ENCODE measurements at regions not wholly inside any gene's neighbourhood (a gene's known extent, or its start where the extent isn't known, plus 50 kb on each side); places are given as distances from the start of the nearest gene placed in this dataset.

GRCh38 chr12:40579687-40580086 is 112.6 kb upstream of the CNTN1 start:
- Histone ChIP-seq H3K4me3 (no peak overlapping the region), H3K36me3 (replicated peaks; ENCODE audit: insufficient read depth, low read depth) (no peaks in the 10 kb centered on the region), H3K9me3 (ENCODE audit: low read depth) (no peaks in the 10 kb centered on the region), H3K4me1 (ENCODE audit: insufficient read depth) (no peaks in the 10 kb centered on the region), H3K27me3 (no peaks in the 10 kb centered on the region), H2AFZ (no peak overlapping the region), H3K4me2 (no peak overlapping the region), H3K9me2 (replicated peaks; ENCODE audit: insufficient read depth) (no peaks in the 10 kb centered on the region), H3K27ac (no peak overlapping the region), H4K20me1 (ENCODE audit: insufficient read depth, poor library complexity, severe bottlenecking) (no peaks in the 10 kb centered on the region), H3K79me2 (no peaks in the 10 kb centered on the region)
- no peak for TF ChIP-seq EZH2phosphoT487 (IDR thresholded peaks at IDR 0.05; ENCODE audit: low read depth, severe bottlenecking, unreplicated experiment)
- TF ChIP-seq, protein P1, sequence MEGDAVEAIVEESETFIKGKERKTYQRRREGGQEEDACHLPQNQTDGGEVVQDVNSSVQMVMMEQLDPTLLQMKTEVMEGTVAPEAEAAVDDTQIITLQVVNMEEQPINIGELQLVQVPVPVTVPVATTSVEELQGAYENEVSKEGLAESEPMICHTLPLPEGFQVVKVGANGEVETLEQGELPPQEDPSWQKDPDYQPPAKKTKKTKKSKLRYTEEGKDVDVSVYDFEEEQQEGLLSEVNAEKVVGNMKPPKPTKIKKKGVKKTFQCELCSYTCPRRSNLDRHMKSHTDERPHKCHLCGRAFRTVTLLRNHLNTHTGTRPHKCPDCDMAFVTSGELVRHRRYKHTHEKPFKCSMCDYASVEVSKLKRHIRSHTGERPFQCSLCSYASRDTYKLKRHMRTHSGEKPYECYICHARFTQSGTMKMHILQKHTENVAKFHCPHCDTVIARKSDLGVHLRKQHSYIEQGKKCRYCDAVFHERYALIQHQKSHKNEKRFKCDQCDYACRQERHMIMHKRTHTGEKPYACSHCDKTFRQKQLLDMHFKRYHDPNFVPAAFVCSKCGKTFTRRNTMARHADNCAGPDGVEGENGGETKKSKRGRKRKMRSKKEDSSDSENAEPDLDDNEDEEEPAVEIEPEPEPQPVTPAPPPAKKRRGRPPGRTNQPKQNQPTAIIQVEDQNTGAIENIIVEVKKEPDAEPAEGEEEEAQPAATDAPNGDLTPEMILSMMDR (IDR thresholded peaks at IDR 0.05; ENCODE audit: poor library complexity) = no peak
- no peak for TF ChIP-seq EZH2 (IDR thresholded peaks at IDR 0.05; ENCODE audit: borderline replicate concordance)
- DNase-seq (ENCODE audit: low spot score) = no peak
- WGBS (ENCODE audit: low lambda C conversion rate, missing lambda C conversion rate) = 86% methylated on average over 1 of the region's 1 CpG

DNA sequence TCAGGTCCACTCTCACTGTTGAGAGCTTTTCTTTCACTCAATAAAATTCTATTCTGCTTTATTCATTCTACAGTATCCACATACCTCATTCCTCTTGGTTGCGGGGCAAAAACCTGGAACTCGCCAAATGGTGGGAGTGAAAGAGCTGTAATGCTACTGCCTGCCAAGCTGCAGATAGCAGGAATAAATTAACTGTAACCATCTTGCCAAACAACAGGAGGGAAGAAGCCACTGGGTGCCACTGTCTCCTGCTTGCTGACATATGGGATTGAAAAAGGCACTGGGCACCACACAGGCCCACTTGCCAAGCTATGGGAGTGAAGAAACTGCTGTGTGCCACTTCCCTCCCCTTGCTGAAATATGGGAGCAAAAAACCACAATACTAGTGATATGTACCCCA is 111.9 kb upstream of the CNTN1 start:
- Histone ChIP-seq H3K4me1 (ENCODE audit: insufficient read depth) (no peaks in the 10 kb centered on the region), H3K9me2 (replicated peaks; ENCODE audit: insufficient read depth) (no peaks in the 10 kb centered on the region), H3K79me2 (no peaks in the 10 kb centered on the region), H3K9me3 (ENCODE audit: low read depth) (no peaks in the 10 kb centered on the region), H3K4me2 (no peak overlapping the region), H2AFZ (no peak overlapping the region), H4K20me1 (ENCODE audit: insufficient read depth, poor library complexity, severe bottlenecking) (no peaks in the 10 kb centered on the region), H3K4me3 (no peak overlapping the region), H3K36me3 (replicated peaks; ENCODE audit: insufficient read depth, low read depth) (no peaks in the 10 kb centered on the region), H3K27me3 (no peaks in the 10 kb centered on the region), H3K27ac (no peak overlapping the region)
- TF ChIP-seq EZH2phosphoT487 (IDR thresholded peaks at IDR 0.05; ENCODE audit: low read depth, severe bottlenecking, unreplicated experiment) = no peak
- no peak for TF ChIP-seq EZH2 (IDR thresholded peaks at IDR 0.05; ENCODE audit: borderline replicate concordance)
- TF ChIP-seq, protein P1 (IDR thresholded peaks at IDR 0.05; ENCODE audit: poor library complexity) = no peak
- DNase-seq (ENCODE audit: low spot score) = no peak
- 95% methylated on average over 2 of the region's 2 CpGs for WGBS (ENCODE audit: low lambda C conversion rate, missing lambda C conversion rate)

DNA sequence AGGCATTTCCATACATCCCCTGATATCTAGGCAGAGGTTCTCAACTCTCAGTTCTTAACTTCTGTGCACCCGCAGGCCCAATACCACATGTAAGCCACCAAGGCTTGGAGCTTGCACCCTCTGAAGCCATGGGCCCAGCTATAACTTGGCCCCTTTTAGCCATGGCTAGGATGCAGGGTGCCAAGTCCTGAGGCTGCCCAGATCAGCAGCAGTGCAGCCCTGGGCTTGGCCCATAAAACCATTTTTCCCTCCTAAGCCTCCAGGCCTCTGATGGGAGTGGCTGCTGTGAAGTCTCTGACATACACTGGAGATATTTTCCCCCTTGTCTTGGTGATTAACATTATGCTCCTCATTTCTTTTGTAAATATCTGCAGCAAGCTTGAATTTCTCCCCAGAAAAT is 110.3 kb upstream of the CNTN1 start:
- Histone ChIP-seq H3K4me1 (ENCODE audit: insufficient read depth) (no peaks in the 10 kb centered on the region), H3K4me2 (no peak overlapping the region), H3K4me3 (no peak overlapping the region), H3K36me3 (replicated peaks; ENCODE audit: insufficient read depth, low read depth) (no peaks in the 10 kb centered on the region), H4K20me1 (ENCODE audit: insufficient read depth, poor library complexity, severe bottlenecking) (no peaks in the 10 kb centered on the region), H3K9me3 (ENCODE audit: low read depth) (no peaks in the 10 kb centered on the region), H3K27me3 (no peaks in the 10 kb centered on the region), H2AFZ (no peak overlapping the region), H3K9me2 (replicated peaks; ENCODE audit: insufficient read depth) (no peaks in the 10 kb centered on the region), H3K27ac (no peak overlapping the region), H3K79me2 (no peaks in the 10 kb centered on the region)
- TF ChIP-seq, protein P1 (IDR thresholded peaks at IDR 0.05; ENCODE audit: poor library complexity) = no peak
- TF ChIP-seq EZH2phosphoT487 (IDR thresholded peaks at IDR 0.05; ENCODE audit: low read depth, severe bottlenecking, unreplicated experiment) (no peak), EZH2 (IDR thresholded peaks at IDR 0.05; ENCODE audit: borderline replicate concordance) (no peak)
- 100% methylated on average over 1 of the region's 1 CpG for WGBS (ENCODE audit: low lambda C conversion rate, missing lambda C conversion rate)
- no peak for DNase-seq (ENCODE audit: low spot score)

GRCh38 chr12:40583743-40584142 is 108.5 kb upstream of the CNTN1 start:
- DNase-seq (ENCODE audit: low spot score) = no peak
- H3K4me1 ChIP-seq (ENCODE audit: insufficient read depth) = no peaks in the 10 kb centered on the region

More at GRCh38 chr12:40583743-40584142, 108.5 kb upstream of the CNTN1 start:
- Histone ChIP-seq H3K9me2 (replicated peaks; ENCODE audit: insufficient read depth) (no peaks in the 10 kb centered on the region), H3K27me3 (no peaks in the 10 kb centered on the region), H3K4me3 (no peak overlapping the region), H3K36me3 (replicated peaks; ENCODE audit: insufficient read depth, low read depth) (no peaks in the 10 kb centered on the region), H3K27ac (no peak overlapping the region), H4K20me1 (ENCODE audit: insufficient read depth, poor library complexity, severe bottlenecking) (no peaks in the 10 kb centered on the region), H2AFZ (no peak overlapping the region), H3K9me3 (ENCODE audit: low read depth) (no peaks in the 10 kb centered on the region), H3K4me2 (no peak overlapping the region), H3K79me2 (no peaks in the 10 kb centered on the region)
- TF ChIP-seq EZH2phosphoT487 (IDR thresholded peaks at IDR 0.05; ENCODE audit: low read depth, severe bottlenecking, unreplicated experiment) = no peak
- TF ChIP-seq EZH2 (IDR thresholded peaks at IDR 0.05; ENCODE audit: borderline replicate concordance) = no peak
- TF ChIP-seq, protein P1 (IDR thresholded peaks at IDR 0.05; ENCODE audit: poor library complexity) = no peak
